Adrenal gland (tissue), 5 donors: ENCODE measurements at regions not wholly inside any gene's neighbourhood (a gene's known extent, or its start where the extent isn't known, plus 50 kb on each side); places are given as distances from the start of the nearest gene placed in this dataset.

Source experiments
- POLR2A ChIP-seq, 2 donors: fragments of 450-650 bp; IDR thresholded peaks; one replicate each; pipeline ENCODE4 v1.6.1; 2017; ENCODE audit warnings: antibody characterized with exemption in 2 of 2, mild to moderate bottlenecking in 2 of 2, moderate library complexity in 1 of 2
- TF ChIP-seq, protein P1 (sequence below), 6 experiments: fragments of 450-650 bp in 4 of 6; fragments of 200-600 bp in 2 of 6; sonication (generic) in 1 of 6; IDR thresholded peaks; 1 replicate in 5 of 6; 2 replicates in 1 of 6; pipeline versions ENCODE4 v1.5.1 to v1.8.0; 2016 to 2021; ENCODE audit warnings: antibody characterized with exemption in 6 of 6, mild to moderate bottlenecking in 2 of 6, moderate library complexity in 1 of 6
- donor health status: DM: no; HTN: no; CAD: no.

DNA sequence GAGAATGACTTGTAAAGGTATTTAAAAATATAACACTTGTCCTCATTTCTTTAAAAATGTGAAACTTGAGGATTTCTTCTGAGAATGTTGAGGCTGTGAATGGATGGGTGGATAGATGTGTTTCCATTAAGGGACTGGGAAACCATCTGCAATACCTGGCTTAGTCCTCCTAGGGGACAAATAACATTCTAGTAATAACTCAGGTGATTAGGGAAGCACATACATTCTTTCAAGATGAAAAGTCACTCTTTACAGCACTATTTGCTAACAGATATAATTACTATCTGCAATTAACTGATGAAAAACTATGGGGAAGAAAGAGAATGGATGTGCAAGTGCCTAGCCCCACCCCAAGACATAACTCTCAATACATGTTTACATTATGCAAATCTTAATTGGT lies 542.3 kb downstream of the CD83 start:
- no peak for TF ChIP-seq POLR2A (IDR thresholded peaks at IDR 0.05)
- TF ChIP-seq, protein P1, sequence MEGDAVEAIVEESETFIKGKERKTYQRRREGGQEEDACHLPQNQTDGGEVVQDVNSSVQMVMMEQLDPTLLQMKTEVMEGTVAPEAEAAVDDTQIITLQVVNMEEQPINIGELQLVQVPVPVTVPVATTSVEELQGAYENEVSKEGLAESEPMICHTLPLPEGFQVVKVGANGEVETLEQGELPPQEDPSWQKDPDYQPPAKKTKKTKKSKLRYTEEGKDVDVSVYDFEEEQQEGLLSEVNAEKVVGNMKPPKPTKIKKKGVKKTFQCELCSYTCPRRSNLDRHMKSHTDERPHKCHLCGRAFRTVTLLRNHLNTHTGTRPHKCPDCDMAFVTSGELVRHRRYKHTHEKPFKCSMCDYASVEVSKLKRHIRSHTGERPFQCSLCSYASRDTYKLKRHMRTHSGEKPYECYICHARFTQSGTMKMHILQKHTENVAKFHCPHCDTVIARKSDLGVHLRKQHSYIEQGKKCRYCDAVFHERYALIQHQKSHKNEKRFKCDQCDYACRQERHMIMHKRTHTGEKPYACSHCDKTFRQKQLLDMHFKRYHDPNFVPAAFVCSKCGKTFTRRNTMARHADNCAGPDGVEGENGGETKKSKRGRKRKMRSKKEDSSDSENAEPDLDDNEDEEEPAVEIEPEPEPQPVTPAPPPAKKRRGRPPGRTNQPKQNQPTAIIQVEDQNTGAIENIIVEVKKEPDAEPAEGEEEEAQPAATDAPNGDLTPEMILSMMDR (IDR thresholded peaks at IDR 0.05): no peak
